SW 1271 (cell line): ENCODE measurements at regions not wholly inside any gene's neighbourhood (a gene's known extent, or its start where the extent isn't known, plus 50 kb on each side); places are given as distances from the start of the nearest gene placed in this dataset.
"Not testable (repeated sequence)": the region's sequence is repeated elsewhere in the genome, so short reads cannot be mapped to it uniquely, and the experiment has no call there.

Experiments used
- DNase-seq, 2 experiments: peaks; one replicate each; lab custom pipeline; 2025; lab: John Stamatoyannopoulos, UW

GRCh38 chr5:25393957-25394356 lies 749.2 kb upstream of the CDH10 start:
- DNase-seq = no peak

GRCh38 chr5:25393256-25393655 lies 748.5 kb upstream of the CDH10 start:
- DNase-seq = no peak

GRCh38 chr5:25387953-25388352 lies 743.2 kb upstream of the CDH10 start:
- no peak for DNase-seq

GRCh38 chr5:25362799-25363198 lies 718.0 kb upstream of the CDH10 start:
- no peak for DNase-seq

- DNase-seq = no peak
These were observed 714.1 kb upstream of the CDH10 start for GRCh38 chr5:25358919-25359318.

- DNase-seq = no peak
These were observed 712.8 kb upstream of the CDH10 start for GRCh38 chr5:25357605-25358004.

GRCh38 chr5:25349746-25350145 lies 705.0 kb upstream of the CDH10 start:
- no peak for DNase-seq

GRCh38 chr5:25345240-25345771 lies 700.5 kb upstream of the CDH10 start:
- no peak for DNase-seq

GRCh38 chr5:25339541-25339940 lies 694.8 kb upstream of the CDH10 start:
- no peak for DNase-seq

GRCh38 chr5:25334350-25334749 lies 689.6 kb upstream of the CDH10 start:
- no peak for DNase-seq

- no peak for DNase-seq
These were observed 685.9 kb upstream of the CDH10 start for GRCh38 chr5:25330721-25331120.

GRCh38 chr5:25327172-25327571 lies 682.4 kb upstream of the CDH10 start:
- no peak for DNase-seq

GRCh38 chr5:25301836-25302235 lies 657.1 kb upstream of the CDH10 start:
- no peak for DNase-seq

GRCh38 chr5:25295067-25295466 lies 650.3 kb upstream of the CDH10 start:
- no peak for DNase-seq

GRCh38 chr5:25289766-25290165 lies 645.0 kb upstream of the CDH10 start:
- not testable (repeated sequence) for DNase-seq

- DNase-seq = no peak
These were observed 641.5 kb upstream of the CDH10 start for GRCh38 chr5:25286319-25286718.

- no peak for DNase-seq
These were observed 640.4 kb upstream of the CDH10 start for GRCh38 chr5:25285136-25285535.

- not testable (repeated sequence) for DNase-seq
These were observed 618.7 kb upstream of the CDH10 start for GRCh38 chr5:25263507-25263906.

- DNase-seq = no peak
These were observed 617.4 kb upstream of the CDH10 start for GRCh38 chr5:25262221-25262620.

GRCh38 chr5:25255128-25255527 lies 610.4 kb upstream of the CDH10 start:
- DNase-seq = no peak

GRCh38 chr5:25241981-25242380 lies 597.2 kb upstream of the CDH10 start:
- DNase-seq = no peak

- DNase-seq = not testable (repeated sequence)
These were observed 593.9 kb upstream of the CDH10 start for GRCh38 chr5:25238720-25239119.

GRCh38 chr5:25224316-25224982 lies 579.7 kb upstream of the CDH10 start:
- no peak for DNase-seq

- not testable (repeated sequence) for DNase-seq
These were observed 555.1 kb upstream of the CDH10 start for GRCh38 chr5:25199902-25200301.
